GM21515 (cell line): ENCODE measurements at regions not wholly inside any gene's neighbourhood (a gene's known extent, or its start where the extent isn't known, plus 50 kb on each side); places are given as distances from the start of the nearest gene placed in this dataset.
"Not testable (repeated sequence)": the region's sequence is repeated elsewhere in the genome, so short reads cannot be mapped to it uniquely, and the experiment has no call there.

Experiments
- ATAC-seq: cut with Tn5 transposase; IDR thresholded peaks from one replicate; pipeline ENCODE4 v1.9.1; 2021; ENCODE audit not compliant: unreplicated experiment

GRCh38 chr3:191518861-191519260, 57.9 kb downstream of the PYDC2 start:
- ATAC-seq = no peak

DNA sequence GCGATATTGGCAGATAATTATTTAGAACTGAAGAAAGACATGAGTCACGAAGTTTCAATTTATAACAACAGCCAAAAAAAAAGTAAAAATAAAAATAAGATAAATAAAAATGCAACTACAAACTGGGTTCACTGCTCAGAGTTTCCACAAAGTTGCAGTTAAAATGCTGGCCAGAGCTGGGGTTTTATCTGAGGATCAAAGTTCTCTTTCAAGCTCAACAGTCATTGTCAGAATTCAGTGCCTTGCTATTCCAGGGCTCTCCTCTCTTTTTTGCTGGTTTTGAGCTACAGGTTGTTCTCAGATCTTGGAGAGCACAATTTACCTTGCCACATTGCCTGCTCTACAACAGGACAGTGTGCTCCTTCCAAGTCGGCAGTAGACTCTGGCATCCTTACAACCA, 60.1 kb downstream of the PYDC2 start:
- ATAC-seq = no peak

DNA sequence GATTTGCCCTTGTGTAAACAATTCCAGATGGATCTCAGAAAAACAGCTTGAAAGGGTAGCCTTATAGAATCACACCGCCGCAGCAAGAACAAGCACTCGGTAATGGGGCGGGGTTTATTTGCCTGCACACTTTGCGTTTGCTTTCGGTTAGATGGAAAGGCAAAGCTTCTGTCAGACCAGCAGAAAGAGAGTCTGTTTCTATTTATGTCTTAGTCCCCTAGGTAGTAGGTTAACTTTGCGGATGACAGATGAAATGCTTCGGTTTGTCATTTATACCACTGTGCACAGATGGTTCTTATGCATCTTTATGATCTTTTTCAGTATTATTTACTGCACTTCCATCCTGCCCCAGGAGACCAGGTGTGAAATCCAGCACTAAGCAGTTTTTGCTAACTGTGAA, 62.2 kb downstream of the PYDC2 start:
- no peak for ATAC-seq

DNA sequence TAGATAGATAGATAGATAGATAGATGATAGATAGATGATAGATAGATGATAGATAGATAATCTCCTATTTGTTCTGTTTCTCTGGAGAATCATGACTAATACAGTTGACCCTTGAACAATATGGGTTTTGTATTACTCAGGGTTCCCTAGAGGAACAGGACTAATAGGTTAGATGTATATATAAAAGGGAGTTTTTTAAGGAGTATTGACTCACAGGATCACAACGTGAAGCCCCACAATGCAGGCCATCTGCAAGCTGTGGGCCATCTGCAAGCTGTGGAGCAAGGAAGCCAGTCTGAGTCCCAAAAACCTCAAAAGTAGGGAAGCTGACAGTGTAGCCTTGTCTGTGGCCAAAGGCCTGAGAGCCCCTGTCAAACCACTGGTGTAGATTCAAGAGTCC, 67.6 kb downstream of the PYDC2 start:
- ATAC-seq = no peak

DNA sequence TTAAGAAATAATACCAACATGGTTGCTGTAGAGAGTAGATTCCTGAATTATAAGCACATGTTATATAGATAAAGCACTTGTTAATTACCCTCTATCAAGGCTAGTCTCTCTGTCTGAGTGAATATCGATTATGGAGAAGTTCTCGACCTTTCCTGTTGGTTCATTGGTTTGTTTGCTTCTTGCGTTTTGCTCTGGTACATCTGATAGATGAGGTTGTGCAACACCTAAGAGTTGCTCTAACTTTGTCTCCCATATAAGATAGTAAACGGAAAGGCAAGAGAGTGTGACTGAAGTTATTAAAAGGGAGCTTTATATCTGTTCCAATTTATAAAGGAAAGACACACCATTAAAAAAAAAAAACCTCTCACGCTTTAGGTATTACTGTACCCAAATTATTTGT, 69.0 kb downstream of the PYDC2 start:
- ATAC-seq = no peak

DNA sequence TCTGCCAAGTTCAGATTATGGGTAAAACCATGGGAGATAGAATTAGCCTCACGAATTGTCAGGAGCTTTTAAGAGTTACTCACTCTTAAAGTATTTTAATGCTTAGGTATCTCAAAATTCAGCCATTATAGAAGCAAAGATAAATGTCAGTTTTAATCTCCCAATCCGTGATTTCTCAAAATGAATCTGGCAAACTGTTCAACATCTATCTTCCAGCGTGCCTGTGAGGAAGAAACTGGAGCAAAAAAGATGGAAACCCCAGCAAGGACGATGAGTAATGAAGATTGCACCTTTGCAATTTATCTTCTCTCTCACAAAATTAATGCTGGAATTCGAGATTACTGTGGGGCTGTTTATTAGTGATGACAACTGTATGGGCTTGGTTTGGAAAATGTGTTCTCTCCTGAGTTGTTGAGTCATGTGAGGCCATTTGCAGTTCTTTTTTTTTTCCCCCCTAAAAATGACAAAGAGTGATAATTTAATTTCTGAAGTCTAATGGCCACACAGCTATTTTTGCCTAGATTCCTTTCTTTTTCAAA, 70.5 kb downstream of the PYDC2 start:
- ATAC-seq = no peak

GRCh38 chr3:191543018-191543417, 82.1 kb downstream of the PYDC2 start:
- no peak for ATAC-seq

GRCh38 chr3:191543897-191544296, 82.9 kb downstream of the PYDC2 start:
- ATAC-seq = no peak

GRCh38 chr3:191549357-191549756, 88.4 kb downstream of the PYDC2 start:
- ATAC-seq = no peak

DNA sequence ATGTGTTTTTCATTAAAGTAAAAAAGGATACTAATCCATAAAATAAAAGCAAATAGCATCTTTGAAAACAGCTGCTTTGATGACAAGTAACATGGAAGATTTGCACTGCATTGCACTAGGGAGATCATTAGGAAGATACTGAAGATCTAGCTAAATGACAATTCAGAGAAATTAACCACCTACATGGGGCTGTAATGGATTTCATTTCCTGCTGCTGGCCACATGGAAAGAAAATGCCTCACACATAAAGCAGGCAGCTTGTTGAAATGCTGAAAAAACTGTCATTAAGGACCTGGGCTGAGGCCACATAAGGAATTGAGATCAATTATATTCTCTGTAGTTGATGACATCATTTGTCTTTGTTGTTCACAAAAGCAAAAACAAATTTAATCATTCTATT, 94.1 kb downstream of the PYDC2 start:
- ATAC-seq = no peak

DNA sequence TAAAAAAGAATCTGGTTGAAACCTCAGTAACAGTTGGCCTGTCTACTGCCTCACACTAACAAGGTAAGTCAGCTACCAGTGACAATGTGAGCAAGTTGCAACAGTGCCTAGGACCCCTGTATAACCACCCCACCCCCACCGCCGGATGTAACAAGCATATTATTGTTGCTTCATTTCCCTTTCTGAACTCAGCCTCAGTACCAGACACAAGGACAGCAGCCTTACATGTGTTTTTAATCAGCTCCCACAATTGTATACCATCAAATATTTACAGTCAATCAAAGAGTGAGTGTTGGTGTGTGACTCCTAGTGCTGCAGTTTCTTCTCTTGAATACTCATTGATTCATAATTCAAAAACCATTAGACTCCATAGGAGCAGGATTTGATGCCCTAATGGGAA, 96.4 kb downstream of the PYDC2 start:
- no peak for ATAC-seq

GRCh38 chr3:191563722-191564121, 102.8 kb downstream of the PYDC2 start:
- ATAC-seq = no peak

DNA sequence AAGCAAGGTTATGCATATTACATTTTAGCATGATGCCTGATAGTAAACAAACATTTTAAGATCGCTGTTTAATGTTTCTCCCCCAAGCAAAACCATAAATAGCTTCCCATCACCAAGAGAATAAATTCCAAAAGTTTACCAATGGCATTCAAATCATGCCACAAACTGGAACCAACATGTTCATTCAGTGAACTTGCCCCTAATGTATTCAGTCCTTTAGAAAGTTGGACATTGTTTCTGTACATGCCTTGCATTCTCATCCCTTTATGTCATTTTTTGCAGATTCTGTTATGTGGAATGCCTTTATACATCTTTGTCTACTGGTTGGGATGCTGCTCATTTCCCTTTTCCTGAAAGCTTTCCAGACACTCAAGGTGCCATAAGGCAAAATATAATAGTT, 105.5 kb downstream of the PYDC2 start:
- ATAC-seq = no peak

DNA sequence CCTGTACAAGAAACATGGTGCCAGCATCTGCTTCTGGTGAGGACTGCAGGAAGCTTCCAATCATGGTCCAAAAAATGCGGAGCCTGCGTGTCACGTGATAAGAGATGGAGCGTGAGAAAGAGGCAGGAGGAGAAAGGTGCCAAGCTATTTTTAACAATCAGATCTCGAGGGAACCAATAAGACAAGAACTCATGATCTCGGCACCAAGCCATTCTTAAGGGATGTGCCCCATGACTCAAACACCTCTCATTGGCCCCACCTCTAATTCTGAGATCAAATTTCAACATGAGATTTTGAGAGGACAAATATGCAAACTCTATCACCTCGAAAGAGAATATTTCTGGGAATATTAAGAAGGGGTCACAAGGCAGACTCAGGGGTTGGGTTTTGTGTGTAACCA, 107.2 kb downstream of the PYDC2 start:
- no peak for ATAC-seq

- no peak for ATAC-seq
Measured at GRCh38 chr3:191592105-191592504, 131.1 kb downstream of the PYDC2 start.

- ATAC-seq = no peak
Measured at GRCh38 chr3:191593486-191593885, 132.5 kb downstream of the PYDC2 start.

DNA sequence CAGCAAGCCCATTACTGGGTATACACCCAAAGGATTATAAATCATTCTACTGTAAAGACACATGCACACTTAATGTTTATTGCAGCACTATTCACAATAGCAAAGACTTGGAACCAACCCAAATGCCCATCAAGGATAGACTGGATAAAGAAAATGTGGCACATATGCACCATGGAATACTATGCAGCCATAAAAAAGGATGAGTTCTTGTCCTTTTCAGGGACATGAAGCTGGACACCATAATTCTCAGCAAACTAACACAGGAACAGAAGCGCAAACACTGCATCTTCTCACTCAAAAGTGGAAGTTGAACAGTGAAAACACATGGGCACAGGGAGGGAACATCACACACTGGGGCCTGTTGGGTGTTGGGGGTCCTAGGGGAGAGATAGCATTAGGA, 154.5 kb downstream of the PYDC2 start:
- not testable (repeated sequence) for ATAC-seq

DNA sequence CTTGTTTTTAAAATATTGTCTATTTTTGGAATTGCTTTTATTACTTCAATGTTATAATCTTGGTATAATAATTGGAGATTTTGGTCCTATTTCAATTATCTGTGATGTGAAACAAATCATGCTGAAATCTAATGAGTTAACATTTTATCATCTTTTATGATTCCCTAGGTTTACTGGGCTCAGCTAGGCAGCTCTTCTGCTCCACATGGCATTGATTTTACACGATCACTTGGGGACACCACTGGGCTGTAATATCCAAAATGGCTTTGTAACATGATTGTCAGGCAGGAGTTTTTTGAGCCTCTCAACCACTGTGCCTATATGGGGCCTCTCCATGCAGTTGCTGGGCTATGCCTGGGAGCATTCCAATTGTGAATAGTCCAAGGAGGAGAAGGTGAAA, 163.3 kb downstream of the PYDC2 start:
- no peak for ATAC-seq

DNA sequence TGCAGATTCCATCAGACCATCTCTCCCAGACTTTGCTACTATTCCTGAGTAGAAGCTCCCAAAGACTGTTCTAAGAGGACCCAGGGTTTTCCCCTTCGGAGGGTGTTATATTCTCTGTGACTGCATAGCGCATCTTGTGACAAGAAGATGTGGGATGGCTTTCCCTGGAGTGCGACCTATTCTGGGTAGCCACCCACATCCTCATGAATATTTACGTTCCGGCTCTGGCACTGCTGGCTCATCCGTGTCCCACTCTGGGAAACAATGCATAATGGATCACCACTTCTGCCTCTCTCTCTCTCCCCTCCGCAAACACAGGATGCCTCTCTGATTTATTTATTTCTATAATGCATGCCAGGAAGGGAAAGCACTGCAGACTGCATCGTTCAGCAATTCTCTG, 166.1 kb downstream of the PYDC2 start:
- ATAC-seq = no peak

- no peak for ATAC-seq
Measured at GRCh38 chr3:191628571-191628970, 167.6 kb downstream of the PYDC2 start.

GRCh38 chr3:191631496-191631895, 170.5 kb downstream of the PYDC2 start:
- no peak for ATAC-seq

DNA sequence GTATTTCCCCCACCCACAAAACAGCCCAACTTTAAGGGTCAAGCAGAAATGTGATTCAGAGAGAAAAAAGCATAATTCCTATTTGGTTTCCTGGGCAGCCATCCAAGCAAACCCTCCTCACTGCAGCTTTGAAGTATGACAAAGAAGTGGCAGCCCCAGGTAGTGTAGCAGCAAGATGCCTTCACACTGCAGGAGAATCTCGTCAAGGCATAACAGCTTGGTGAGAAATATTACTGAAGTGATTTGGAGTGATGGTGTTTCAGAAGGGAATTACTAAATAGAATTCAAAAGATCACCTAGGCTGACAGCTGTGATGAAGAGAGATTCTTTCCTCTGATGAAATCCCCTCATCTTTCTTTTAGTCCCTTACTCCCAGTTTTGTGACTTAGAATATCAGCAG, 173.9 kb downstream of the PYDC2 start:
- no peak for ATAC-seq

DNA sequence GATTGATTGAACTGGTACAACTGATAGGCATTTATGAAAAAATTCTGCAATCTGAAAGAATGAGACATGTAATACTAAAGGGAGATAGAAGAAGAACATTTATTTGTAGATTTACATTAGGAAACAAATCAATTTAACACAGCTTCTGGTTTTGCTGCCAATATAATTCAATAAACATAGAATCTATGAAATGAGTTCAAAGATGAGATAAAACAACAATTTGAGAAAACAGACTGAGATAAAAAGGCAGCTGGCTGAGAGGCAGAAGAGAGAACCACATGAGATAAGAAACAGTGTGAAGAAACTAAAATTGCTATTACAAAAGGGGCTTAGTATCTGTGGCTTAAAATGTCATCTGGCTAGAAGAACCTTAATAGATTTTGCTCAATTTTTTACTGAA, 176.6 kb downstream of the PYDC2 start:
- no peak for ATAC-seq

DNA sequence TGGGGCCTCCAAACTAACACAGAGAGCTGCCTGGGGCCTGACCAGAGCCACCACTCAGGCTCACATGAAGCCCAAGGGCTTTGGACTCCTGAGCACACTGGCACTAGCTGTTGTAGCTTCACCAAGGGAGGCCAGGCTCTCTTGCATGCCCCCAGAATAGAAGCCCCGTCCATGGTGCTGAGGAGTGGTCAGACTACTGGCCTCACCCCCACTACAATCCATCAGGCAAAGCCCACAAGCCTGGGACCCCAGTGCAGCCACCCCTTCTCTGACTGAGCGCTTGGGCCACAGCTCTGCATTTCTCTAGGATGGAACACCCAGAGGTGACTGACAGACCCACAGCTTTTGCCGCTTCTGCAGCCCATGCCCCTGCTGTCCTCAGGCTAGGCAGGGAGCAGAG, 180.8 kb downstream of the PYDC2 start:
- no peak for ATAC-seq
